ENCODE measurements at regions not wholly inside any gene's neighbourhood (a gene's known extent, or its start where the extent isn't known, plus 50 kb on each side); places are given as distances from the start of the nearest gene placed in this dataset.
"Not testable (repeated sequence)": the region's sequence is repeated elsewhere in the genome, so short reads cannot be mapped to it uniquely, and the experiment has no call there.

- not testable (repeated sequence) for DNase-seq; H3K27me3 Mint-ChIP-seq; H3K4me3 Mint-ChIP-seq; H3K27ac ChIP-seq (ENCODE audit: insufficient read depth, low read length, poor library complexity, severe bottlenecking); H3K27ac Mint-ChIP-seq; H3K36me3 Mint-ChIP-seq; H3K4me1 ChIP-seq (ENCODE audit: control insufficient read depth, insufficient read depth, low read length, poor library complexity, severe bottlenecking); H3K4me1 Mint-ChIP-seq; H3K27me3 ChIP-seq (ENCODE audit: control insufficient read depth, insufficient read depth, low read length); H3K9me3 ChIP-seq (ENCODE audit: control insufficient read depth in 2 of 2, low read length in 2 of 2); H3K4me3 ChIP-seq (ENCODE audit: low read depth, low read length); ATAC-seq (ENCODE audit: low read depth in 2 of 2); H3K36me3 ChIP-seq (ENCODE audit: control insufficient read depth, insufficient read depth, low read length)
- H3K9me3 Mint-ChIP-seq = peaks cover 0 to 38% (median 10%) of the 10 kb centered on the region in 7 donors
These were observed 1846.0 kb upstream of the DEFB115 start for GRCh38 chr20:29411458-29411820.

- peak in 1 of 2 donors; percentile 34 for ATAC-seq (ENCODE audit: low read depth in 2 of 2)
- H3K27me3 Mint-ChIP-seq = no peaks in the 10 kb centered on the region
These were observed 1838.1 kb upstream of the DEFB115 start for GRCh38 chr20:29419378-29419777.

DNA sequence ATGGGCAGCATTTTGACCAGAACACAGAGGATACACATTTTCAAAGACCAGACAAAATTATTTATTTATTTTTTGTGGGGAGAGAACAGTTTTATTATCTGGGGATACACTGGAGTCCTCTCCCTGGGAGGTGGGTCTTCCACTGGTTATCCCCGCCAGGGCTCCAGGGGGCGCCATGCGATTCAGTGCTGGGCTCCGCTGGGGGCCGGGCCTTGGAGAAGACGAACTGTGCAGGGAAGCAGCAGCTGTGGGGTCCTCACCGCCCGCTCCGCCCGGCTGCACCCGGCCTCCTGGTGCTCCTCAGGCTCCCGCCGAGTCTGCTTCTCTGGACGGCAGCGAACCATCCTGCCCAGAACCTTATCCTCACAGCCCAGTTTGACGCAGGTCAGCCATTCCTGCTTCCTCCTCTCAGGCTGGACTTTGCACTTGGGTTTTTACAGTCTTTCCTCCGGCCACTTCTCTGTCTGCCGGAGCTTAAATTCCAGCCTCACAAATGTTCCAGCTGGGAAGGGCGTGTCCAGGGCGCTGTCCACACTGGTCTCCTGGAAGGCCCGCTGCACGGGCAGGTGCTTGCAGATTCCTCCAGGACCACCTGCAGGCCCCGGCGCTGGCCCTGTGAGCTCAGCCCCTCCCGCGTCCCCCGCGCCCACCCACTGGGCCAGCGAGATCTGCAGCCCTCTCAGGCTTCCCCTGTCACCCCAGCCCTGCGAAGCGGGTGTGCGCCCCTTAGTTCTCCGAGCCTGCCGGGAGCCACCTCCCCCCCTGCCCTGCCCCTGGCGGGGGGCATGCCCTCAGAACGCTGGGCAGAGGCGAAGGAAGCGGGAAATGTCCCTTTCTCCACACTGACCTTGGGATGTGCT, 1830.0 kb upstream of the DEFB115 start:
- Mint-ChIP-seq H3K27me3 (no peaks in the 10 kb centered on the region), H3K27ac (no peak overlapping the region), H3K4me3 (no peak overlapping the region), H3K4me1 (no peaks in the 10 kb centered on the region), H3K36me3 (no peaks in the 10 kb centered on the region), H3K9me3 (peaks cover 0 to 12% (median 0%) of the 10 kb centered on the region in 7 donors)
- Histone ChIP-seq H3K36me3 (ENCODE audit: control insufficient read depth, insufficient read depth, low read length) (no peaks in the 10 kb centered on the region), H3K27ac (ENCODE audit: insufficient read depth, low read length, poor library complexity, severe bottlenecking) (no peak overlapping the region), H3K4me1 (ENCODE audit: control insufficient read depth, insufficient read depth, low read length, poor library complexity, severe bottlenecking) (no peaks in the 10 kb centered on the region), H3K4me3 (ENCODE audit: low read depth, low read length) (no peak overlapping the region), H3K9me3 (ENCODE audit: control insufficient read depth in 2 of 2, low read length in 2 of 2) (no peaks in the 10 kb centered on the region), H3K27me3 (ENCODE audit: control insufficient read depth, insufficient read depth, low read length) (no peaks in the 10 kb centered on the region)
- DNase-seq (no peak), ATAC-seq (ENCODE audit: low read depth in 2 of 2) (no peak)

More at GRCh38 chr20:29419378-29419777, 1838.1 kb upstream of the DEFB115 start:
- Histone ChIP-seq H3K4me3 (ENCODE audit: low read depth, low read length) (no peak overlapping the region), H3K36me3 (ENCODE audit: control insufficient read depth, insufficient read depth, low read length) (no peaks in the 10 kb centered on the region), H3K9me3 (ENCODE audit: control insufficient read depth in 2 of 2, low read length in 2 of 2) (no peaks in the 10 kb centered on the region), H3K27me3 (ENCODE audit: control insufficient read depth, insufficient read depth, low read length) (no peaks in the 10 kb centered on the region), H3K4me1 (ENCODE audit: control insufficient read depth, insufficient read depth, low read length, poor library complexity, severe bottlenecking) (no peaks in the 10 kb centered on the region), H3K27ac (ENCODE audit: insufficient read depth, low read length, poor library complexity, severe bottlenecking) (no peak overlapping the region)
- Mint-ChIP-seq H3K27ac (no peak overlapping the region), H3K4me3 (no peak overlapping the region), H3K4me1 (no peaks in the 10 kb centered on the region), H3K36me3 (no peaks in the 10 kb centered on the region), H3K9me3 (peaks cover 0 to 12% (median 2%) of the 10 kb centered on the region in 7 donors)
- DNase-seq = no peak

- no peak overlapping the region for H3K4me3 ChIP-seq (ENCODE audit: low read depth, low read length)
- Mint-ChIP-seq H3K36me3 (no peaks in the 10 kb centered on the region), H3K4me1 (no peaks in the 10 kb centered on the region), H3K27ac (no peak overlapping the region), H3K4me3 (no peak overlapping the region), H3K9me3 (peaks cover 0 to 8% (median 0%) of the 10 kb centered on the region in 7 donors), H3K27me3 (no peaks in the 10 kb centered on the region)
- H3K4me1 ChIP-seq (ENCODE audit: control insufficient read depth, insufficient read depth, low read length, poor library complexity, severe bottlenecking) = no peaks in the 10 kb centered on the region
- H3K27ac ChIP-seq (ENCODE audit: insufficient read depth, low read length, poor library complexity, severe bottlenecking) = no peak overlapping the region
- no peaks in the 10 kb centered on the region for H3K9me3 ChIP-seq (ENCODE audit: control insufficient read depth in 2 of 2, low read length in 2 of 2)
- ATAC-seq (ENCODE audit: low read depth in 2 of 2) (no peak), DNase-seq (no peak)
- H3K36me3 ChIP-seq (ENCODE audit: control insufficient read depth, insufficient read depth, low read length) = no peaks in the 10 kb centered on the region
- H3K27me3 ChIP-seq (ENCODE audit: control insufficient read depth, insufficient read depth, low read length) = no peaks in the 10 kb centered on the region
These were observed 1826.9 kb upstream of the DEFB115 start for GRCh38 chr20:29430531-29430930.

- not testable (repeated sequence) for H3K27ac Mint-ChIP-seq; DNase-seq; H3K4me1 Mint-ChIP-seq; H3K4me1 ChIP-seq (ENCODE audit: control insufficient read depth, insufficient read depth, low read length, poor library complexity, severe bottlenecking); H3K4me3 Mint-ChIP-seq; H3K9me3 Mint-ChIP-seq; H3K27me3 ChIP-seq (ENCODE audit: control insufficient read depth, insufficient read depth, low read length); ATAC-seq (ENCODE audit: low read depth in 2 of 2); H3K9me3 ChIP-seq (ENCODE audit: control insufficient read depth in 2 of 2, low read length in 2 of 2); H3K36me3 ChIP-seq (ENCODE audit: control insufficient read depth, insufficient read depth, low read length); H3K36me3 Mint-ChIP-seq; H3K4me3 ChIP-seq (ENCODE audit: low read depth, low read length); H3K27ac ChIP-seq (ENCODE audit: insufficient read depth, low read length, poor library complexity, severe bottlenecking); H3K27me3 Mint-ChIP-seq
These were observed 1816.7 kb upstream of the DEFB115 start for GRCh38 chr20:29440721-29441120.

GRCh38 chr20:29443206-29443781, 1814.2 kb upstream of the DEFB115 start:
- H3K27me3 Mint-ChIP-seq; H3K4me1 ChIP-seq (ENCODE audit: control insufficient read depth, insufficient read depth, low read length, poor library complexity, severe bottlenecking); H3K4me1 Mint-ChIP-seq; ATAC-seq (ENCODE audit: low read depth in 2 of 2); H3K9me3 Mint-ChIP-seq; H3K36me3 ChIP-seq (ENCODE audit: control insufficient read depth, insufficient read depth, low read length); H3K27me3 ChIP-seq (ENCODE audit: control insufficient read depth, insufficient read depth, low read length); H3K36me3 Mint-ChIP-seq; H3K4me3 Mint-ChIP-seq; H3K27ac Mint-ChIP-seq; H3K27ac ChIP-seq (ENCODE audit: insufficient read depth, low read length, poor library complexity, severe bottlenecking); H3K9me3 ChIP-seq (ENCODE audit: control insufficient read depth in 2 of 2, low read length in 2 of 2): not testable (repeated sequence)
- peak overlapping the region; percentile 27 for H3K4me3 ChIP-seq (ENCODE audit: low read depth, low read length)
- peak in 1 of 3 donors; percentile 50 for DNase-seq

GRCh38 chr20:29443819-29444218, 1813.6 kb upstream of the DEFB115 start:
- Mint-ChIP-seq H3K4me3 (no peak overlapping the region), H3K9me3 (peaks cover 0 to 1% (median 0%) of the 10 kb centered on the region in 7 donors), H3K27me3 (no peaks in the 10 kb centered on the region), H3K36me3 (no peaks in the 10 kb centered on the region), H3K27ac (no peak overlapping the region), H3K4me1 (peaks cover 0 to 6% (median 2%) of the 10 kb centered on the region in 4 donors)
- Histone ChIP-seq H3K36me3 (ENCODE audit: control insufficient read depth, insufficient read depth, low read length) (no peaks in the 10 kb centered on the region), H3K27ac (ENCODE audit: insufficient read depth, low read length, poor library complexity, severe bottlenecking) (no peak overlapping the region), H3K4me3 (ENCODE audit: low read depth, low read length) (no peak overlapping the region), H3K27me3 (ENCODE audit: control insufficient read depth, insufficient read depth, low read length) (no peaks in the 10 kb centered on the region), H3K9me3 (ENCODE audit: control insufficient read depth in 2 of 2, low read length in 2 of 2) (no peaks in the 10 kb centered on the region), H3K4me1 (ENCODE audit: control insufficient read depth, insufficient read depth, low read length, poor library complexity, severe bottlenecking) (no peaks in the 10 kb centered on the region)
- peak in 1 of 3 donors; percentile 25 for DNase-seq
- no peak for ATAC-seq (ENCODE audit: low read depth in 2 of 2)
